CD4-positive, alpha-beta memory T cell (primary cell): ENCODE measurements at regions not wholly inside any gene's neighbourhood (a gene's known extent, or its start where the extent isn't known, plus 50 kb on each side); places are given as distances from the start of the nearest gene placed in this dataset.

Source experiments
- CTCF ChIA-PET: fragments of 350-600 bp; sonication (Branson Sonifier 250); formaldehyde crosslinking; loops from one replicate; lab custom pipeline; 2021; ENCODE audit warnings: inconsistent platforms; ENCODE audit not compliant: partially characterized antibody; lab: Charles Lee
- POLR2A ChIA-PET: fragments of 350-600 bp; sonication (Branson Sonifier 250); formaldehyde crosslinking; loops from one replicate; lab custom pipeline; 2021; ENCODE audit not compliant: partially characterized antibody; lab: Charles Lee
- DNase-seq, 5 donors: peaks; one replicate each; pipeline versions ENCODE4 v3.0.0 to v3.0.0-alpha.2; 2020 to 2022; ENCODE audit warnings: mixed read lengths in 1 of 5
- H3K27ac ChIP-seq: one replicate; pipeline ENCODE4 v1.7.0; 2013; ENCODE audit warnings: low read depth, low read length
- H3K27me3 ChIP-seq: 2 replicates; pipeline ENCODE4 v1.7.0; 2013; ENCODE audit warnings: mild to moderate bottlenecking, low read length, moderate library complexity; ENCODE audit not compliant: insufficient read depth
- H3K36me3 ChIP-seq: 2 replicates; pipeline ENCODE4 v1.7.0; 2013; ENCODE audit warnings: mild to moderate bottlenecking, low read length, moderate library complexity; ENCODE audit not compliant: insufficient read depth
- H3K4me1 ChIP-seq: 2 replicates; pipeline ENCODE4 v1.7.0; 2013; ENCODE audit warnings: mild to moderate bottlenecking, low read length, moderate library complexity; ENCODE audit not compliant: insufficient read depth
- H3K4me3 ChIP-seq, 2 donors: one replicate each; pipeline ENCODE4 v1.7.0; 2013; ENCODE audit warnings: low read length in 2 of 2, mild to moderate bottlenecking in 1 of 2
- H3K9me3 ChIP-seq, 2 donors: one replicate each; pipeline ENCODE4 v1.7.0; 2013; ENCODE audit warnings: low read length in 2 of 2, control low read depth in 1 of 2; ENCODE audit not compliant: control insufficient read depth in 1 of 2
- H3K27ac Mint-ChIP-seq, 7 donors: one replicate each; pipeline ENCODE4 v1.8.0; 2020 to 2021; ENCODE audit warnings: mixed read lengths in 7 of 7, mild to moderate bottlenecking in 6 of 7, inconsistent platforms in 3 of 7, moderate library complexity in 3 of 7
- H3K27me3 Mint-ChIP-seq, 2 donors: one replicate each; pipeline ENCODE4 v1.8.0; 2020 to 2021; ENCODE audit warnings: mixed read lengths in 2 of 2
- H3K36me3 Mint-ChIP-seq, 2 donors: one replicate each; pipeline ENCODE4 v1.8.0; 2020 to 2021; ENCODE audit warnings: mixed read lengths in 2 of 2, inconsistent platforms in 1 of 2, mild to moderate bottlenecking in 1 of 2
- H3K4me1 Mint-ChIP-seq, 4 donors: one replicate each; pipeline ENCODE4 v1.8.0; 2020 to 2021; ENCODE audit warnings: mixed read lengths in 4 of 4, mild to moderate bottlenecking in 1 of 4
- H3K4me3 Mint-ChIP-seq, 8 donors: one replicate each; pipeline ENCODE4 v1.8.0; 2020 to 2021; ENCODE audit warnings: mixed read lengths in 8 of 8, mild to moderate bottlenecking in 7 of 8, moderate library complexity in 6 of 8, inconsistent platforms in 3 of 8
- H3K9me3 Mint-ChIP-seq, 8 donors: one replicate each; pipeline ENCODE4 v1.8.0; 2020 to 2021; ENCODE audit warnings: mixed read lengths in 8 of 8, mild to moderate bottlenecking in 5 of 8, inconsistent platforms in 3 of 8, moderate library complexity in 1 of 8
- intact Hi-C: fragments of 100-400 bp; cut with micrococcal nuclease; formaldehyde crosslinking; loops from one replicate; pipeline ENCODE4 v1.15.1; 2023

DNA sequence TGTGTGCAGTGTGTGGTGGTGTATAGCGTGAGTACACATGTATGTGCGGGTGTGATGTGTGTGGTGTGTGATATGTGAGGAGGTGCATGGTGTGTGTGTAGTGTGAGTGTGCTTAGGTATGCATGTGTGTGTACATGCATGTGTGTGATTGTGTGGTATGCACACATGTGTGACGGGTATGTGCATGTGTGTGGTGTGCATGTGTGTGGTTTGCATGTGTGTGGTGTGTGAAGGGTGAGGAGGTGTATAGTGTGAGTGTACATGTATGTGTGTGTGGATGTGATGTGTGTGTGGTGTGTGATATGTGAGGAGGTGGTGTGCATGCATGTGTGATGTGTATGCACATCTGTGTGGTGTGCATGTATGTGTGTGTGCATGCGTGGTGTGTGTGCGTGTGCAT, 105.6 kb downstream of the CMPK2 start:
- Histone ChIP-seq H3K4me3 (no peak overlapping the region), H3K27me3 (no peaks in the 10 kb centered on the region), H3K27ac (no peak overlapping the region), H3K36me3 (no peaks in the 10 kb centered on the region), H3K9me3 (no peaks in the 10 kb centered on the region), H3K4me1 (no peaks in the 10 kb centered on the region)
- Mint-ChIP-seq H3K27me3 (peaks cover 3 to 4% of the 10 kb centered on the region in 2 donors), H3K4me3 (no peak overlapping the region), H3K36me3 (no peaks in the 10 kb centered on the region), H3K4me1 (no peaks in the 10 kb centered on the region), H3K27ac (no peak overlapping the region), H3K9me3 (no peaks in the 10 kb centered on the region)
- CTCF ChIA-PET, result interaction anchor here (2.1 kb wide), 1 partner anchor 15 kb away, joined by 9 read pairs; no protein-coding TSS in a partner anchor
- DNase-seq, result no peak
- POLR2A ChIA-PET, result no interaction called here
- intact Hi-C loops, result no loop called here

DNA sequence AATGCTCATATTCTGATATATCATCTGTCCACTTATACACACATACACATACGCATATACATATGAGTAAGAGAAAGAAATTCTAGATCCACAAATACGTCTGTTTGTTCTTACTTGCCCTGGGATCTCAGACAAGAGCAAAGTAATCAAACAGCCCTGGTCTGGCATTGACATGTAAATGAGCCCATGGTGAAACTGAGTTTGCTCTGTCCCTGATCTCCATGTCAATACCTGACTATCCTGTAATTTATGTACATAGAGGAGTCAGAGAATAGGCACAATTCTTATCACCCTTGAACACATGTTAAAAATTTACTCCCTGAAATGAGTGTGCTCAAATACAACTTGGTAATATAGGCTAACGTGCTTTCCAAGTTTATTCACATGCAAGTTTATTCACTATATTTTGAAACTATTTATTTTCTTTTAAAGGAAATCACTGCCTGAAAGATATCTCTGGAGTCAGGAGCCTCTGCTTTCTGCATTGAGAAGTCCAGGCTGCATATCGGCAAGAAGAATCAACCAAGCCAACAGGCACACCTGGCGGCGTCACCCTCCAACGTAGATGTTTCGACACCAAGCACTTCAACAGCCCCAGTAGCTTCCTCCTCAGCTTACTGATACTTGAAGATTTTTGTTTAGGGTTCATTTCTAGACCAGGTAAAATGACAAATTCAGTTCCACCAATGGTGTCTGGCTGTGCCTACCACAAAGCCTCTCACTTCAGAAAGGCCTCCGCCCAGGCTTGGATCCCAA, 100.6 kb downstream of the CMPK2 start:
- no peak for DNase-seq
- Histone ChIP-seq H3K36me3 (no peaks in the 10 kb centered on the region), H3K27me3 (no peaks in the 10 kb centered on the region), H3K4me3 (no peak overlapping the region), H3K9me3 (no peaks in the 10 kb centered on the region), H3K27ac (no peak overlapping the region), H3K4me1 (no peaks in the 10 kb centered on the region)
- H3K9me3 Mint-ChIP-seq, result no peaks in the 10 kb centered on the region
- H3K4me1 Mint-ChIP-seq, result no peaks in the 10 kb centered on the region
- H3K27ac Mint-ChIP-seq, result no peak overlapping the region
- H3K4me3 Mint-ChIP-seq, result no peak overlapping the region
- intact Hi-C loops, result no loop called here
- H3K27me3 Mint-ChIP-seq, result no peaks in the 10 kb centered on the region
- no peaks in the 10 kb centered on the region for H3K36me3 Mint-ChIP-seq
- CTCF ChIA-PET, result no interaction called here
- POLR2A ChIA-PET, result no interaction called here

DNA sequence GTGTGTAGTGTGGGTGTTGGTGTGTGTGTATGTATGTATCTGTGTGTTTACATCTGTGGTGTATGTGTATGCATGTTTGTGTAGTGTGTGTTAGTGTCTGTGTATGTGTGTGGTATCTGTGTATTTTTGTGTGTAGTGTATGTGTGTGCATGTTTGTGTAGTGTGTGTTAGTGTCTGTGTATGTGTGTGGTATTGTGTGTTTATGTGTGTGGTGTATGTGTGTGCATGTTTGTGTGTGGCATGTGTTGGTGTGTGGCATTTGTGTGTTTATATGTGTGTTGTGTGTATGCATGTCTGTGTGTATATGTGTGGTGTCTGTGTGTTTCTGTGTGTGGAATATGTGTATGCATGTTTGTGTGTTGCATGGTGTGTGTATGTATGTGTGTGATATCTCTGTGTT, 96.4 kb downstream of the CMPK2 start:
- no peak overlapping the region for H3K4me3 ChIP-seq
- no peak overlapping the region for H3K27ac ChIP-seq
- H3K36me3 Mint-ChIP-seq, result no peaks in the 10 kb centered on the region
- intact Hi-C loops, result no loop called here
- H3K27ac Mint-ChIP-seq, result no peak overlapping the region
- peaks cover 4 to 15% (median 6%) of the 10 kb centered on the region in 4 donors for H3K4me1 Mint-ChIP-seq
- H3K4me3 Mint-ChIP-seq, result no peak overlapping the region
- peaks cover 6% of the 10 kb centered on the region for H3K4me1 ChIP-seq
- no peaks in the 10 kb centered on the region for H3K9me3 ChIP-seq
- H3K9me3 Mint-ChIP-seq, result no peaks in the 10 kb centered on the region
- CTCF ChIA-PET, result no interaction called here
- DNase-seq, result no peak
- POLR2A ChIA-PET, result no interaction called here
- no peaks in the 10 kb centered on the region for H3K36me3 ChIP-seq
- peaks cover 6 to 11% of the 10 kb centered on the region in 2 donors for H3K27me3 Mint-ChIP-seq
- H3K27me3 ChIP-seq, result no peaks in the 10 kb centered on the region

DNA sequence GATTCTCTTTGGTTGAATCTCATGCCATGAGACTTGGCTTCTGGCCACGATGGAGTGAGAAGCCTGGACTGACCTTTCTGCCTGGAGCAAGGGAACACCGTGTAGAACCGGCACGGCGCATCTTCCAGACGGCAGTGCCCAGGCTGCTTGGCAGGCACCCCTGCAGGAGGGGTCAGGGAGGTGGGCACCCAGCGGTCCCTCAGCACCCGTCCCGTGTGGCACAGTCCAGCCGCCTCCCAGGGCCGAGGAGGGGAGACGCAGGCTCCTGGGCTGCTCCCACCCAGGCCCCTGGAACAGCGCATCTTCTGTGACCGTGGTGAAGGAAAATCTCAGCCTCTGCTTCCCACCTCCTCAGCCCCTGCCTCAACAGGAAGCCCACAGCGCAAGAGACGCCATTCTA, 95.7 kb downstream of the CMPK2 start:
- Histone ChIP-seq H3K27ac (no peak overlapping the region), H3K9me3 (no peaks in the 10 kb centered on the region), H3K4me1 (peaks cover 6% of the 10 kb centered on the region), H3K4me3 (no peak overlapping the region), H3K36me3 (no peaks in the 10 kb centered on the region), H3K27me3 (no peaks in the 10 kb centered on the region)
- no peaks in the 10 kb centered on the region for H3K36me3 Mint-ChIP-seq
- ChIA-PET POLR2A (no interaction called here), CTCF (no interaction called here)
- DNase-seq, result no peak
- no peak overlapping the region for H3K4me3 Mint-ChIP-seq
- intact Hi-C loops, result no loop called here
- H3K27me3 Mint-ChIP-seq, result peaks cover 6 to 14% of the 10 kb centered on the region in 2 donors
- no peaks in the 10 kb centered on the region for H3K9me3 Mint-ChIP-seq
- peaks cover 4 to 15% (median 6%) of the 10 kb centered on the region in 4 donors for H3K4me1 Mint-ChIP-seq
- H3K27ac Mint-ChIP-seq, result no peak overlapping the region

DNA sequence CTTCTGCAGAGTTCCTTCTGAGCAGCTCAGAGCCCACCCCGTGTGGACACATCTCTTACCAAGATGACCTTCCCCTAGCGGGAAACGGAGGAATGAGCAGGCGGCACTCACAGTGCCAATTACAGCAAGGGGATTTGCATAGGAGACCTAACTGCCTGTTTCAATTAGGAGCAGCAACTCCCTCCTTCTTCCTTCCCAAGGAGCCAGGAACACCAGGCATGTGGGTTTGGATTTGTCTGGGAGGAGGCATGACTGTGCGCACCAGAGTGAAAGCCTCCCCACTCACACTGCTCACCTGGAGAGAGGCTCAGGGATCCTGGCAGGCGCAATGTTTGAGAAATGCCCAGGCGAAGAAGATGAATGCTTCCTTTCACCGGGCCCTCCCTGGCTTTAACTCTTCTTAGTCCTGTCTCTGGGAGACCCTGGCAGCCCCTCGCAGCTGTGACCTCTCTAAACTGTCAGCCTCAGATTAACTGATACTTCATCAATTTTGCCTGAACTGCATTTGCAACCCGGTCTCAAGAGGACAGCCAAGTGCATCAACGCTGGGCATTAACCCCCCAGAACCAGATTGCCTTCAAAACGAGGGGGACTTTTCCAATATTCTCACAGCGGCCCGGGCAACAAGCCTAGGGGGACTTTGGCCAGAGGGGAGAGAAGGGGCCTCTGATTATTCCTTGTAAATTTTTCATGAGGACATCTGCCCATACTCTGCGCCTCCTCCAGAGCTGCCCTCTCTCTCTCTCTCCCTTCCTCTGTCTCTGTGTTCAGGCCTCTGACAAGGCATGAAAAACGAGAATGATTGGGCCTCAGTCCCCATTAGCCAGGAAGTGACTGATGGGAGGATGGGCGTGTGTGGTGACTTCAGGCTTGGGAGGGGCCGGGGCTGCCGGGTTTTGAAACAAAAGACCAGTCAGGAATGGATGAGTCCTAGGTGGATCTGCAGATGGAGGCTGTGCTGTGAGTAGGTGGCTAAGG, 93.8 kb downstream of the CMPK2 start:
- Mint-ChIP-seq H3K36me3 (no peaks in the 10 kb centered on the region), H3K9me3 (no peaks in the 10 kb centered on the region), H3K4me3 (no peak overlapping the region), H3K4me1 (peaks cover 4 to 15% (median 6%) of the 10 kb centered on the region in 4 donors), H3K27me3 (peaks cover 8 to 18% of the 10 kb centered on the region in 2 donors), H3K27ac (no peak overlapping the region)
- ChIA-PET CTCF (interaction anchor here (0.9 to 2.5 kb wide), 11 partner anchors 10 to 58 kb away, joined by 3 to 14 read pairs (median 4); no protein-coding TSS in a partner anchor), POLR2A (no interaction called here)
- no peak overlapping the region for H3K4me3 ChIP-seq
- DNase-seq, result no peak
- no peaks in the 10 kb centered on the region for H3K9me3 ChIP-seq
- no peaks in the 10 kb centered on the region for H3K27me3 ChIP-seq
- no peaks in the 10 kb centered on the region for H3K36me3 ChIP-seq
- intact Hi-C loops, result no loop called here
- peaks cover 6% of the 10 kb centered on the region for H3K4me1 ChIP-seq
- no peak overlapping the region for H3K27ac ChIP-seq

DNA sequence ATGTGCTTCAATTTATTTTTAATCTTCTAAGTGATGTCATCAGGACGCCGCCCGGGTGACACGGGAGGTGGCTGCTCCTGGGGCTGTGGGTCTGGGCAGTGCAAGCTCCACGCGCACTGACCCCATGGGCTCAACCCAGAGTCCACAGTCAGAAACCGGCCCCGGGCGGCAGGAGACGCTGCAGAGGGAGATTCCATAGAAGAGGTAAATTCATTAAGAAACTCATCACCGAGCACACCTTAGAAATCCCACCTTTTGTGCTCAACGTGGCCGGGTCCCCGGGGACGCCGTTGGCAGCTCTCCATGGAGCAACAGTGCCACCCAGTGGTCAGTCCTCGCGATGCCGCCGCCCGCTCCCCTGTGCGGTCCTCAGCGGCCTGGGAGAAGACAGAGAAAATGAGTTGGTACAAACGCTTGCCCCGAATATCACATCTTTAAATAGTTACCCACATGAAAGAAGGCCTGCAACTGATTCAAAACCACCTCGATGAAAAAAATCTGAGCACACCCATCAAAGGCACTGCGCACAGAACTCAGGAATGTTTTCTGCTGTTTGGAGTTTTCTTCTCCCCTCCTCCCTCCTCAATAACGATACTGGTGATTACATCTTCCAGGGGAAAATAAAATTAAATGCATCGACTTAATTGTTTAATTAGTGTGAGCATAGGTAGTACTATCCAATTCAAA, 92.6 kb downstream of the CMPK2 start:
- no peak overlapping the region for H3K27ac ChIP-seq
- no peaks in the 10 kb centered on the region for H3K36me3 ChIP-seq
- H3K4me3 ChIP-seq, result no peak overlapping the region
- Mint-ChIP-seq H3K27me3 (peaks cover 8 to 18% of the 10 kb centered on the region in 2 donors), H3K4me1 (peaks cover 4 to 15% (median 6%) of the 10 kb centered on the region in 4 donors), H3K36me3 (no peaks in the 10 kb centered on the region), H3K4me3 (peak overlapping the region in 3 of 8 donors; percentile 7 to 63 (median 9)), H3K9me3 (no peaks in the 10 kb centered on the region), H3K27ac (no peak overlapping the region)
- H3K27me3 ChIP-seq, result no peaks in the 10 kb centered on the region
- ChIA-PET CTCF (interaction anchor here (0.6 to 2.5 kb wide), 16 partner anchors 11 to 64 kb away, joined by 3 to 14 read pairs (median 3); no protein-coding TSS in a partner anchor), POLR2A (no interaction called here)
- H3K4me1 ChIP-seq, result peaks cover 6% of the 10 kb centered on the region
- peak; percentile 50 to 59 (median 52) for DNase-seq
- H3K9me3 ChIP-seq, result no peaks in the 10 kb centered on the region
- intact Hi-C loops, result no loop called here
